SJSA1 (cell line): ENCODE measurements at regions not wholly inside any gene's neighbourhood (a gene's known extent, or its start where the extent isn't known, plus 50 kb on each side); places are given as distances from the start of the nearest gene placed in this dataset.
A peak's percentile ranks its signal among the peaks of the same experiment; 100 is the strongest.

Experiments
- DNase-seq, 2 experiments: peaks; one replicate each; pipeline ENCODE4 v3.0.0-alpha.2; 2015 to 2020; ENCODE audit warnings: low spot score in 2 of 2, low read depth in 1 of 2
- H3K27ac ChIP-seq: fragments of 250-450 bp; sonication (Bioruptor Pico); 2 replicates; pipeline ENCODE4 v1.5.1; 2020; ENCODE audit warnings: mild to moderate bottlenecking, moderate library complexity
- H3K27me3 ChIP-seq: fragments of 250-450 bp; sonication (Bioruptor Pico); replicated peaks from 2 replicates; pipeline ENCODE4 v1.5.1; 2020; ENCODE audit warnings: mild to moderate bottlenecking, moderate library complexity
- H3K36me3 ChIP-seq: fragments of 250-450 bp; sonication (Bioruptor Pico); 2 replicates; pipeline ENCODE4 v1.5.1; 2020; ENCODE audit warnings: mild to moderate bottlenecking
- H3K4me1 ChIP-seq: fragments of 250-450 bp; sonication (Bioruptor Pico); replicated peaks from 2 replicates; pipeline ENCODE4 v1.6.1; 2021; ENCODE audit warnings: mild to moderate bottlenecking
- H3K4me3 ChIP-seq: fragments of 250-450 bp; sonication (Bioruptor Pico); 2 replicates; pipeline ENCODE4 v1.5.1; 2020; ENCODE audit warnings: mild to moderate bottlenecking
- H3K9me3 ChIP-seq: fragments of 250-450 bp; sonication (Bioruptor Pico); replicated peaks from 2 replicates; pipeline ENCODE4 v1.5.1; 2020; ENCODE audit warnings: mild to moderate bottlenecking

DNA sequence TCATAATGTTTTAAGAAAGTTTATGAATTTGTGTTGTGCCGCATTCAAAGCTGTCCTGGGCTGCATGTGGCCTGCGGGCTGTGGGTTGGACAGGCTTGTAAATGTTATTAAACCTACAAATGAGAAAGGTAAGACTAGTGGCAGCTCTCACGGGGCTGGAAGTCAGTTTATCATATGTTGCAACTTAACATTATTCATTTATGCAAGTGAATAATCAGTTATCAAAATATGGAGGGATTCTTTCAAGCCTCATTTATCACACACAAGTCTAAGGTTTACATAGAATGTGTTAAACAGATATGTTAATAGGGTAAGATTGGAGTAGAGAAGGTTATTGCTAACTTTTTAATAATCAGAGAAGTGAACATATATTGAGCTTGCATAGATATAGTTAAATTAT is 442.5 kb upstream of the RGS6 start:
- Histone ChIP-seq H3K27ac (no peak overlapping the region), H3K9me3 (no peaks in the 10 kb centered on the region), H3K4me3 (no peak overlapping the region), H3K36me3 (no peaks in the 10 kb centered on the region), H3K27me3 (no peaks in the 10 kb centered on the region), H3K4me1 (peaks cover 12% of the 10 kb centered on the region)
- no peak for DNase-seq

DNA sequence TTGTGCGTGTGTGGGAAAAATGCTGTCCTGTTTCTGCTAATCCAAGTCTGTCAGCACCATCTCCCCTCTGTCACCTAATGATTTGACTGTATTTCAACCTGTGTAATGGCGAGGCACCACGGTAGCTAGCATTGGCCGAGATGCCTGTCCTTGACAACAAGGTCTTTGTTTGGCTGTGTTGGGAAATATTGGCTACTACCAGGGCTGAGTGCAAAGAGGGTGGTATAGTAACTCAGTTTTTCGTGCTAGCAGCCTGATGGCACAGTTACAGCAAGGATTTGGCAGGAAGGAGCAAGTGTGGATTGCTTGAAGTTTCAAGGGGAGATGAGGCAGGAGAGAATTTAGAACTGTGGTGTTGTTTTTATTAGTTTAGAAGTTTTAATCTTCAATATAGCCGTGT is 440.3 kb upstream of the RGS6 start:
- H3K27ac ChIP-seq = no peak overlapping the region
- peaks cover 12% of the 10 kb centered on the region for H3K4me1 ChIP-seq
- no peaks in the 10 kb centered on the region for H3K9me3 ChIP-seq
- no peak for DNase-seq
- no peaks in the 10 kb centered on the region for H3K36me3 ChIP-seq
- no peak overlapping the region for H3K4me3 ChIP-seq
- no peaks in the 10 kb centered on the region for H3K27me3 ChIP-seq

DNA sequence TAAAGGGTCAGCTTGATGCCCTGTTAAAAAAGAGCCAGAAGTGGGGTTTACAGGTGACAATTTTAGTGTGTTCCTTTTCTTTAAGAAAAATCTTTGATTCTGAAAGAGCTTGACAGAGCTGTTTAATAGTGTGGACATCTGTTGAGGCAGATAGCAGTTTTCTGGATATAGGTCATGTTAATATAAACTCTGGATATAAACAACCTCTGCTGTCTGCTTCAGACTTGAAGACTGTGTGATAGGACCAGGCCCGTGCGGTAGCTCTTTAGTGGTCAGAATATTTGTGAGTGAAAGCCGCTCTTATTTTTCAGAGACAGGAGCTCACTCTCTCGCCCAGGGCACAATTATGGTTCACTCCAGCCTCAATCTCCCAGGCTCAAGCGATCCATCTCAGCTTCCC is 439.9 kb upstream of the RGS6 start:
- Histone ChIP-seq H3K27ac (no peak overlapping the region), H3K4me1 (peaks cover 11% of the 10 kb centered on the region), H3K9me3 (no peaks in the 10 kb centered on the region), H3K27me3 (no peaks in the 10 kb centered on the region), H3K4me3 (no peak overlapping the region), H3K36me3 (no peaks in the 10 kb centered on the region)
- no peak for DNase-seq

GRCh38 chr14:71497645-71498086 is 434.6 kb upstream of the RGS6 start:
- Histone ChIP-seq H3K27ac (no peak overlapping the region), H3K9me3 (no peaks in the 10 kb centered on the region), H3K27me3 (no peaks in the 10 kb centered on the region), H3K4me3 (no peak overlapping the region), H3K36me3 (no peaks in the 10 kb centered on the region), H3K4me1 (peaks cover 4% of the 10 kb centered on the region; the same call in 1 of the 2 replicates)
- no peak for DNase-seq

DNA sequence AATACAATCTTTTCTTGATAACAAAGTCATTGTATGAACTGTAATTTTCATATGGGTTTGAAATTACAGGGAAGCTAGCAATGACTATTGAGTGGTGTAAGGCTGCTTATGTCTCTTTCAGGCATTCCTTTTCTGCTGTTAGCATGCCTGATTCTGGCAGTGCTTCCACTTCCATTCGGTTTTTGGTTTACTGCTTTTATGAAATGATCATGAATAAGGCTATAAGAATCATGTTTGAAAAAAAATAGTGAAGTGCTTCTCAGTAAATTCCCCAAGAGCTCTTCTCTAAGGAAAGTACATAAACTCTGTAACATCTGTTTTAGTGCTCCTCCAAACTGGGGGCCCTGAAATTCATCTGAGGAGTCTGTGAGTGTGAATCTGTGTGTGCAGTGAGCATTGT is 434.0 kb upstream of the RGS6 start:
- H3K36me3 ChIP-seq = no peaks in the 10 kb centered on the region
- peaks cover 4% of the 10 kb centered on the region; the same call in 1 of the 2 replicates for H3K4me1 ChIP-seq
- DNase-seq = no peak

DNA sequence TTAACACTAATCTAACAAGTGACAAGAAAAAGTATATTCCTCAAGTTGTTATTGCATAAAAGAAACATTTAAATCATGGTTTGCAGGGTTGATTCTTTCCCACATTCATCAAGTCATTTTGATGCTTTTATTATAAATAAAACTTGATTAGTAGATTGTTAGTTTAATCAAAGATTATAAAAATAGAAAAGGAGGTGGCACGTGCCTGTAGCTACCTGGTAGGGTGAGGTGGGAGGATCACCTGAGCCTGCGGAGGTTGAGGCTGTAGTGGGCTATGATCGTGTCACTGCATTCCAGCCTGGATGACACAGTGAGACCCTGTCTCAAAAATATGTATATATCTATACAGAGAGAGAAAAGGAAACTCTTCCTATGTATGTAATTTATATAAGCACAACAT is 433.2 kb upstream of the RGS6 start:
- no peak for DNase-seq
- H3K27ac ChIP-seq = no peak overlapping the region
- H3K4me1 ChIP-seq = peaks cover 4% of the 10 kb centered on the region; the same call in 1 of the 2 replicates
- H3K36me3 ChIP-seq = no peaks in the 10 kb centered on the region
- no peaks in the 10 kb centered on the region for H3K9me3 ChIP-seq
- no peaks in the 10 kb centered on the region for H3K27me3 ChIP-seq
- no peak overlapping the region for H3K4me3 ChIP-seq

More for the DNA sequence above, 434.0 kb upstream of the RGS6 start:
- Histone ChIP-seq H3K4me3 (no peak overlapping the region), H3K9me3 (no peaks in the 10 kb centered on the region), H3K27me3 (no peaks in the 10 kb centered on the region), H3K27ac (no peak overlapping the region)

DNA sequence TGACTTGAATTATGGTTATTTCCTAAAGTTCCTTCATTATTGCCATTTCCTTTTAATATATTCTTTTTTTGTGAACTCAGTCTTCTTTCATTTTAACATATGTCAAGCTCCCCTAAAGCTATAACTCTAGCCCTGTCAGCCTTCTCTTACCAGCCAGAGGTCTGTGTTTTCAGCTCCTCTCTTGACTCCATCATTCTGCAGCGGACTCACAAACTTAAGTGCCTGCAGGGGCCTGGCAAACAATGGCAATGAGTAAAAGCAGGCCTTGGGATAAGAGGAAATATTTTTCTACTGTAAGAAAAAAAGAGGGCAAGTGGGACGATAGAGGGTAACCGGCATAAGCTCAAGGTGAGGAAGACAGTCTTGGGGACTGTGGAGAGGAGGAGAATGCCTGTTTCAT is 424.5 kb upstream of the RGS6 start:
- no peak overlapping the region for H3K27ac ChIP-seq
- peaks cover under 1% of the 10 kb centered on the region for H3K36me3 ChIP-seq
- no peak overlapping the region for H3K4me3 ChIP-seq
- no peaks in the 10 kb centered on the region for H3K27me3 ChIP-seq
- no peaks in the 10 kb centered on the region for H3K9me3 ChIP-seq
- no peaks in the 10 kb centered on the region for H3K4me1 ChIP-seq
- DNase-seq = no peak

GRCh38 chr14:71508901-71509300 is 423.3 kb upstream of the RGS6 start:
- H3K27ac ChIP-seq = no peak overlapping the region
- DNase-seq = no peak
- H3K36me3 ChIP-seq = peaks cover 6% of the 10 kb centered on the region

GRCh38 chr14:71511152-71511551 is 421.1 kb upstream of the RGS6 start:
- Histone ChIP-seq H3K4me1 (no peaks in the 10 kb centered on the region), H3K27ac (no peak overlapping the region), H3K27me3 (no peaks in the 10 kb centered on the region), H3K4me3 (no peak overlapping the region), H3K36me3 (peaks cover 6% of the 10 kb centered on the region), H3K9me3 (no peaks in the 10 kb centered on the region)
- DNase-seq = no peak

More at GRCh38 chr14:71508901-71509300, 423.3 kb upstream of the RGS6 start:
- H3K4me3 ChIP-seq = no peak overlapping the region
- no peaks in the 10 kb centered on the region for H3K4me1 ChIP-seq
- no peaks in the 10 kb centered on the region for H3K27me3 ChIP-seq
- no peaks in the 10 kb centered on the region for H3K9me3 ChIP-seq

GRCh38 chr14:71514941-71515919 is 417.0 kb upstream of the RGS6 start:
- Histone ChIP-seq H3K36me3 (peaks cover 6% of the 10 kb centered on the region), H3K27ac (no peak overlapping the region), H3K9me3 (no peaks in the 10 kb centered on the region), H3K27me3 (no peaks in the 10 kb centered on the region), H3K4me3 (no peak overlapping the region), H3K4me1 (peaks cover 3% of the 10 kb centered on the region; the same call in 1 of the 2 replicates)
- no peak for DNase-seq

- H3K4me1 ChIP-seq = peaks cover 36% of the 10 kb centered on the region
- H3K9me3 ChIP-seq = no peaks in the 10 kb centered on the region
- peaks cover 4% of the 10 kb centered on the region; the same call in 1 of the 2 replicates for H3K36me3 ChIP-seq
- H3K27me3 ChIP-seq = no peaks in the 10 kb centered on the region
- no peak overlapping the region for H3K4me3 ChIP-seq
- H3K27ac ChIP-seq = 0 out of 2 replicates have a peak overlapping the region, but pooled peaks have one; percentile 6
- peak in 1 of 2 experiments; percentile 33 for DNase-seq
Measured at GRCh38 chr14:71521238-71522135, 410.7 kb upstream of the RGS6 start.

- H3K4me3 ChIP-seq = no peak overlapping the region
- peaks cover 32% of the 10 kb centered on the region for H3K4me1 ChIP-seq
- no peak for DNase-seq
- H3K36me3 ChIP-seq = 0 out of 2 replicates have a peak, but pooled peaks cover 4% of the 10 kb centered on the region
- H3K27ac ChIP-seq = no peak overlapping the region
- no peaks in the 10 kb centered on the region for H3K9me3 ChIP-seq
- no peaks in the 10 kb centered on the region for H3K27me3 ChIP-seq
Measured at GRCh38 chr14:71523630-71524319, 408.5 kb upstream of the RGS6 start.

- H3K36me3 ChIP-seq = 0 out of 2 replicates have a peak, but pooled peaks cover 4% of the 10 kb centered on the region
- peaks cover 32% of the 10 kb centered on the region for H3K4me1 ChIP-seq
- H3K27ac ChIP-seq = no peak overlapping the region
- no peaks in the 10 kb centered on the region for H3K27me3 ChIP-seq
- H3K4me3 ChIP-seq = no peak overlapping the region
- DNase-seq = no peak
- no peaks in the 10 kb centered on the region for H3K9me3 ChIP-seq
Measured at GRCh38 chr14:71524320-71524982, 407.8 kb upstream of the RGS6 start.
